Anterior cingulate cortex (tissue), 58 donors: ENCODE measurements at regions not wholly inside any gene's neighbourhood (a gene's known extent, or its start where the extent isn't known, plus 50 kb on each side); places are given as distances from the start of the nearest gene placed in this dataset.
"Not testable (repeated sequence)": the region's sequence is repeated elsewhere in the genome, so short reads cannot be mapped to it uniquely, and the experiment has no call there.

Experiments used
- DNase-seq, 58 donors: peaks; one replicate each; lab custom pipeline; 2025; lab: John Stamatoyannopoulos, UW

- DNase-seq: no peak
Observed at GRCh38 chr21:26332867-26333266, 162.3 kb upstream of the APP start.

DNA sequence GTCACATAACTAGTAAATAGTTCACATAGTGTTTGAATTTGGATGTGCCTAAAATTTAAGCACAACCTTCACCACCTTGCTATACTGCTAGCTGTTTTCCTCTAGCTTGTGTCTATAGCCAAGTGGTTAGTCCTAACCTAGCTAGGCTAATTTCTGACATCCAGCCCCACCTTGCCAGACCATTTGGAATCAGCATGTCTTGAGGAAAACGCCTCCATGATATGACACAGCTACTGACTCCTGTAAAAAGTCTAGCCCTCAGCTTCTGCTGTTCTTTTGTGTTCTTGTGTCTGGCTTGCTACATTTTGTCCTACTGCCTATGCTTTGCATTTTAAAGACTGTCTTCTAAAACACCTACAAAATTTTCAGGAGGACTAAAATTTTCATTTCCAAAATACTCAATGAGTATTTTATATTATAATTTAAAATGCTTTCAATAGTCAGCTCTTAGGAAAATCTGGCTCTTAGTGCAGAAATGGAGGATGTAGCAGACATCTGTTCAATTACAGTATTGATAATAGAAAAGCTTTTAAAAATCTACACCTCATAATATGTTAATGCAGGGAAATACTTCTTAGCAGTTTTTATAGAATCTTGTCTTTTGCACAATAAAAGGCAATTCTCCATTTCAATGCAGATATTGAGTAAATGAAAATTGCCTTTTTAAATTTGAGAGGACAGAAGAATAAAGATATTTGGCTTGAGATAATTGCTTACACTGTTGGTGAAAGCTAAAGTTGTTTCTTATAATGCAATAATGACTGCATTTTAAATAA, 160.8 kb upstream of the APP start:
- DNase-seq: no peak

DNA sequence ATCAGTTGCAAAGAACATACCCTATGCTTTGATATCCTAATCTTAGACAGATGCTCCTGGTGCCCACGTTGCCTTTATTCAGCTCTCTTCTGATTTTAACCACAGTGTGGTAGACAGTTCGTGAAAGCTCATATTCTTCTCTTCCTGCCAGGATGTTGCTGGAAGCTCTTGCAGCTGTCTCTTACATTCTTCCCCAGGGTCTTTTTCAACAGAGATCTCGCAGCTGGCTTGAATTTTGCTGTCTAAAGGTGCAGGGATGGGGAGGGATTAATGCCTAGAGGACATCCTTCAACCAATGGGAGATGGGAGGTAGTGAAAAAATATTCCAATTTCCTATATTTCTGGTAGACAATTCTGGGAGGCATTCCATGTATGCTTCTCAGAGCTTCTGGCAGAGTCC, 150.0 kb upstream of the APP start:
- peak in 11 of 58 donors; percentile 2 to 32 (median 3) for DNase-seq

GRCh38 chr21:26307640-26308039, 137.1 kb upstream of the APP start:
- no peak for DNase-seq

DNA sequence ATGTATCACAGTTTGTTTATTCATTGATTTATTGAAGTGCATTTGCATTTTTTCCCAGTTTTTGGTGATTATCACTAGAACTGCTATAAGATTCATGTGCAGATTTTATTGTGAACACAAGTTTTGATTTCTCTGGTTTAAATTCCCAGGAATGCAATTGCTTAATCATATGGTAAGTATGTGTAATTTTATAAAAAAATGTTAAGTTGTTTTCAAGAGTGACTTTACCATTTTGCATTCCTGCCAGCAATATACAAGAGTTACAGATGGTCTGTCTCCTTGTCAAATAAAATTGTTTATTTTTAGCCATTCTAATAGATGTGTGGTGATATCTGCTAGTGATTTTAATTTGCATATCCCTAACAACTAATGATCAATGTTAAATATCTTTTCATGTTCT, 127.3 kb upstream of the APP start:
- no peak for DNase-seq

DNA sequence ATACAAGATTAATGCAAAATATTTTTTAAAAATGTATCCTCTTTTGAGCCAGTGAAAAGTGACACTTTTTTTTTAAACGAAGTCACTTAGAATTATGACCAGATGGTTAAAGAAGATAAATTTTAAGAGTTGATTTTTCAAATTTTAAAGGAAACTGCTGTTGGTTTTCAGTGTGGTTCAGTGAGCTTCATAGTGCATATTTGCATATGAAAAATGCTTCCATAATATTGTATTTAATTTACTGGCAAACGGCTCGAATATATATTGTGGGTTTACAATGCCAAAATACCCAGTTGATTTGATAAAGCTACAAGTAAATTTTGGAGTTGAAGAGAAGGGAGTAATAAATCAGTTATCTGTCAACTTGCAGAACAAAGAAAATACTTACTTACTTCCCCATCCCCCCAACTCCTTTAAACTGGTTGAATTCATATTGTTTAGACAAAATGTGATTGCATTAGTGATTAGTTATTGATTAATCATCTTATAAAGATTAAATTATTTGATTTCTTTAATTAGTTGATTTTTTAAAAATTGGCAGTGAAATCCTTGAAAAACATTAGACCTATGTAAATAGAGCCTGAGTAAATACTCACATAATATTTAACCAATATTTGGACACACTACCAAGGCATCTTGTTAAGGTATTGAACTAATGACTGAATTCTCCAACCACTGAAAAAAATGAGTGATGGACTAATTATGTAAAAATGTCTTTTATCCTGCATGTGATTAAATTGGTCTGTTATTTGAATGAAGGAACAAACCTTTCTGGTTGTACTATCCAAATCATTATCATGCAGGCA, 122.8 kb upstream of the APP start:
- no peak for DNase-seq

- DNase-seq: no peak
Observed at GRCh38 chr21:26288026-26288425, 117.5 kb upstream of the APP start.

DNA sequence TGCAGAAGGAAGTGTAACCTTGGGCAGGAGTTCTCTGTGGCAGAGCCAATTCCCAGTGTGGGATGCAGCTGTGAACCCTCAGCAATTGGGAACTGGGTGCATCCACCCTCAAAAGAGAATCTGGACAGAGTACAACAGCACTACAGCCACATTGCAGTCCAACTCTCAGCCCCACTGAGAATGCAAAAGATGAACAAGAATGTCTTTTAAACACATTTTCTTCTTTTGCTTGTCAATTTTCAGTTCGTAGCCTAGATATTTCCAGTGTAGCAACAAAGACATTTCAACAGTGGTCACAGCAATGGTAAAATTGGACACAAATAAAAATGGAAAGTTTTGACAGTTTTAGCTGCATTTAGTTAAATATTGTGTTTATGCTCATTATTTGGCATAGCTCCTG, 114.0 kb upstream of the APP start:
- no peak for DNase-seq

DNA sequence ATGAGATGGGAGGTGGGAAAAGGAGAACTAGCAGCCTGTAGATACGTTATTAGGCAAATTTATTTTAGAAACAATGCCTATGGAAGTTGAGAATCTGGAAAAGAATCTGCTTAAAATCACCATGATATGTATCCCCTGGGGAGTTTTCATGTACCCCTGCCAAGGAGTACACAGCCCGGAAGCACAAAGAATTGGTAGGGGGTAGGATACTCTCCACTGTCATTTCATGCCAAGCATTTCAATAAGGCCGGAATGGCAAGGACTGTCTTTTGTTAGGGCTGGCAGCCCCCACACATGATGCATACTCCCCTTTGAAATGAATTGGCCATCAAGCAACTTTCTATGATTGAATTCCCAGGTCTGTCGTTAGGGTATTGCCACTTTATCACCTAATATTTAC, 111.5 kb upstream of the APP start:
- DNase-seq: no peak

DNA sequence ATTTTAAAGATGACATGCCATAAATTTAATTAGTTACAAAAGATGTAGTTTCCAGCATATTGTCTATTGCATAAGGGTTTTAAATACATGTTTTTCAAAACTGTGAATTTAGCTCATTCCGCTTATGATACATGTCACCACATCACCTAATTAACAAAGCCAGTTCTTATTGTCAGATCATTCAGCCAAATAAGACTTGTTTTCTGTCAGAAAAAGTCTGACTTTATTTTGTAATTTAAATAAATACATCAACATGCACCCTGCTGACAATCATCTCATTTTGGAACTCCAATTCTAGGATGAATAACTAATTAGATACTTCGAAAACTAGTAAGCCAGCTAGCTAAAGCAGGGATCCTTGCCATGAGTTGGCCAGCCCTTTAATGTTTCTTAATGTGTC, 110.9 kb upstream of the APP start:
- DNase-seq: no peak

DNA sequence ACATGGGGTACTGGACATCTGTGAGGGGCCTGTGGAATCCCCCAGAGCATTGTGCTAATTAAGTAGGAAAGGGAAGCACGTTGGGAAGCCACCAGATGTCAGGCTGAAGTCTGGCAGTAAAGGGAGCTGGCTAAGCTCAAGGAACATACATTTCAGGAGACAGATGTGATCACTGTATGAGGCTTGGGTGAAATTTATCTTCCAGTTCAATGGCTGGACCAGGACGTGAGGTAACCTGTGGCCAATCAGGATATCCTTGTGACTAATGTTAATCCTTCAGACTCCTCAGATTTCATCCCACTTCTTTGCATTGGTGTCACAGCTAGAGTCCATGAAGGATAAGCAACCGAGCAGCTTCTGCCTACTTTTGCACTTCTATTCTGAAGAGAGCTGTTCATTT, 110.2 kb upstream of the APP start:
- peak in 2 of 58 donors; percentile 1 to 10 for DNase-seq

DNA sequence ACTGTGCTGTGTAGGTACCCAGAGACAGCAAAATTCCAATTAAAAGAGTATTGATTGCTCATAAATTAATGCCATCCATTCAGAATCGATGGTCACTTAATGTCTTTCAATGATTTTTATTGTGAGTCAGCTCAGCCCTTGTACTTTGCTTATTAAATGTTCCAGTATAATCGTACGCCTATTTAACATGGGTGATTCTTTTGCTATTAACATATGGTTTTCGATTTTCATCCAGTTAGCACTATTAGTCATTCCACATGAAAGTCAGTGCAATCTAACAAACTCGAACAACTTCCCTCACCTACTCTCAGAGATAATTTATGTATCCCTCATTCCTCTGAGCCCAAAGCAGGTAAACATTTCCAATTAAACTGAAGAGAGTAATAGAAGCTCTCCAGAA, 109.6 kb upstream of the APP start:
- no peak for DNase-seq

- DNase-seq: no peak
Observed at GRCh38 chr21:26275801-26276200, 105.2 kb upstream of the APP start.

DNA sequence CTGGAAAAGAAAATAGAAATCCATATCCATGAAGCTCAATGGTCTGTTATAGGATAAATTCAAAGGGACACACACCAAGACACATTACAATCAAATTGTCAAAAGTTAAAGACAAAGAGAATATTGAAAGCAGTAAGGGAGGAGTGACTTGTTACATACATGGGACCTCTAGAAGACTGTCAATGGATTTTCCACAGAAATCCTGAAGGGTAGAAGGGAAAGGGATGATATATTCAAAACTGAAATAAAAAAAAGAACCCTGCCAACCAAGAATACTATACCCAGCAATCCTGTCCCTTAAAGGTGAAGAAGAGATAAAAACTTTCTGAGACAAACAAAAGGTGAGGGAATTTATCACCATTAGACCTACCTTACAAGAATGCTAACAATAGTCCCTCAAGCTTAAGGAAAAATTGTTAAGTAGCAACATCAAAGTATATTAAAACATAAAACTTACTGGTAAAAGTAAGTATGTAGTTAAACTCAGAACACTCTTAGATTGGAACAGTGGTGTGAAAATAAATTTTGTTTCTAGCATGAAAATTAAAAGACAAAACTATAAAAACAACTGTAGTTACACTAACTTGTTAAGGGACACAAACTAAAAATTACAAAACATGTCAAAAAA, 103.2 kb upstream of the APP start:
- DNase-seq: no peak

DNA sequence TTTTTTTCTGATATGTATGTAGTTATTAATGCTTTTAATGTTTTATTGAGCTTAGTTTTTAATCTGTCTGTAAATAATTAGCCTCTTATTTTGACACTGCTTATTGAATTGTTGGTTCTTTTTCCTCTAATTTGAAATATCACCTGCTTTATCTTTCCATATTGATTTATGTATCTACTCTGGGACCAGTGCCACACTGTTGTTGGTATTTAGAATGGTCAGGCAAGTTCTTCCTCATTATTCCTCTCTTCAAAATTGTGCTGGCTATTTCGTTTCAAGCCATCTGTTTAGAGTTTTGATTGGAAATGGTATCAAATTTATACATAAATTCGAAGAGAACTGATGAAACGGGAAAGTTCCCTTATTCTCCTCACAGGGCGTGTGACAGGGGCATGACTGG, 96.8 kb upstream of the APP start:
- DNase-seq: no peak

- DNase-seq: no peak
Observed at GRCh38 chr21:26246073-26246472, 75.5 kb upstream of the APP start.

GRCh38 chr21:26245428-26245827, 74.9 kb upstream of the APP start:
- DNase-seq: no peak

DNA sequence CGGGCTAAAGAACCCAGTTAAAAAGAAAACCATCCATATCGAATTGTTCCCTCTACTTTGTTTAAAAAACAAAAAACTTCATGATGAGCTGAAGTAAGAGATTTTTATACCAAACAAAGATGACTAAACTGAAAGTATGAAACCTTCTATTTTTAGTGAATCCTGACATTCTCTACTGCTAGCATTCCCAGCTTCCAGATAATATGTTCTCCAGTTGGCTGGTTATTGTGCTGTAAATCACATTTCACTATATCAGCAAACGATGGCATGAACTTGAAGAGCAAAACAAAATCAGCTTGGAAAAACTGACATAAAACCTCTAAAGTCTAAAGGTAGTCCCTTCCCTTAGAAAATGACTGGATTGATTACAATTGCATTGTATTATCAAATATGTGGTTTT, 68.1 kb upstream of the APP start:
- DNase-seq: no peak

GRCh38 chr21:26236281-26236680, 65.7 kb upstream of the APP start:
- no peak for DNase-seq

DNA sequence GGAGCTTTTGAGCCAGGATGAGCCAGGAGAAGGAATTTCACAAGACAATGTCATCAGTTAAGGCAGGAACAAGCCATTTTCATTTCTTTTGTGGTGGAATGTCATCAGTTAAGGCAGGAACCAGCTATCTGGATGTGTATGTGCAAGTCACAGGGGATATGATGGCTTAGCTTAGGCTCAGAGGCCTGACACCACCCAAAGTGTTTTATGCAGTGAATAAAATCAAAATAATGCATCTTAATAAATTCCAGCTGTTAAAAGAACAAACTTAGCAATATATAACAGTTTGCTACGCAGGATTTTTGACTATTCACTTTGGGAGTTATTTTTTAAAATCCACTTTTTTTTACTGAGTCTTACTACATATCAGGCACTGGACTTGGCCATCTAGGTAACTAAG, 62.7 kb upstream of the APP start:
- DNase-seq: not testable (repeated sequence)

DNA sequence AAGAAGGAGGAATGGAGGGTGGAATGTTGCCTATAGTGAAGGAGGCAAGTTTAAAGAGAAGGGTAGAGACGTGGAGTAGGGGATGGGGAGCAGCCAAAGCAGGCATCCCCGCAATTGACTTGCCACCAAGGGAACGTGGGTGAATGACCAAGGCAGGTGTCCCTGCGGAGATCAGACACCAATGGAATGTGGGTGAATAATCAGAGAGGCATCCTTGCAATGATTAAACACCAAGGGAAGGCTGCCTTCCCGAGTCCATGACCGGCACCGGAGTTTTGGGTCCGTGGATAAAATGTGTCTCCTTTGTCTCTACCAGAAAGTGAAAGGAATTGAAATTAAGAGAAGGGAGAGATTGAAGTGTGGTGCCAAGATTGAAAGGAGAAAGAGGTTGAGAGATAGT, 61.9 kb upstream of the APP start:
- not testable (repeated sequence) for DNase-seq

- DNase-seq: no peak
Observed at GRCh38 chr21:26227130-26227529, 56.6 kb upstream of the APP start.
